ENCODE measurements at regions not wholly inside any gene's neighbourhood (a gene's known extent, or its start where the extent isn't known, plus 50 kb on each side); places are given as distances from the start of the nearest gene placed in this dataset.

GRCh38 chr5:105931881-105932421 lies 1738.8 kb downstream of the EFNA5 start:
- H4K20me1 ChIP-seq (ENCODE audit: control insufficient read depth, extremely low read depth, insufficient read depth, low read length) = no peaks in the 10 kb centered on the region
- no peaks in the 10 kb centered on the region for H3K36me3 ChIP-seq (ENCODE audit: control insufficient read depth in 2 of 2, extremely low read depth in 1 of 2, insufficient read depth in 2 of 2, low read length in 2 of 2)
- H3K4me2 ChIP-seq (ENCODE audit: control insufficient read depth, extremely low read depth, insufficient read depth, low read depth, low read length) = no peak overlapping the region
- dilution Hi-C loops (cut with MboI; ENCODE audit: extremely low pct_ligation_motif_present, low sequenced_read_pairs) = no loop called here
- no peak overlapping the region for H3K4me3 ChIP-seq (ENCODE audit: control insufficient read depth in 2 of 3, extremely low read depth in 1 of 3, insufficient read depth in 2 of 3, low read depth in 1 of 3, low read length in 3 of 3)
- H2AFZ ChIP-seq (ENCODE audit: control insufficient read depth, low read length) = no peak overlapping the region
- FAIRE-seq = no peak
- DNase-seq (ENCODE audit: low read depth, low spot score) = no peak
- H3K9me3 ChIP-seq (ENCODE audit: control insufficient read depth, low read depth, low read length) = no peaks in the 10 kb centered on the region
- H3K9ac ChIP-seq (ENCODE audit: control insufficient read depth, extremely low read depth, insufficient read depth, low read length) = no peak overlapping the region
- H3K9me1 ChIP-seq (ENCODE audit: control insufficient read depth, extremely low read depth, insufficient read depth, low read length) = no peaks in the 10 kb centered on the region
- H3K27ac ChIP-seq (ENCODE audit: control insufficient read depth, insufficient read depth, low read length) = no peak overlapping the region
- TF ChIP-seq EZH2 (IDR thresholded peaks at IDR 0.05; ENCODE audit: low read length) (no peak), CTCF (optimal IDR thresholded peaks at IDR 0.05 in 1 of 3, IDR thresholded peaks at IDR 0.05 in 1 of 3, conservative IDR thresholded peaks at IDR 0.05 in 1 of 3; ENCODE audit: extremely low read depth in 1 of 3, insufficient read depth in 2 of 3, low read length in 3 of 3) (no peak)
- no peaks in the 10 kb centered on the region for H3K79me2 ChIP-seq (ENCODE audit: control insufficient read depth, insufficient read depth, low read length)
- H3K4me1 ChIP-seq (ENCODE audit: control insufficient read depth, extremely low read depth, insufficient read depth, low read length) = no peaks in the 10 kb centered on the region
- no peaks in the 10 kb centered on the region for H3K27me3 ChIP-seq (ENCODE audit: control insufficient read depth, extremely low read depth, insufficient read depth, low read length)

- no peak overlapping the region for H3K9ac ChIP-seq (ENCODE audit: control insufficient read depth, extremely low read depth, insufficient read depth, low read length)
- H3K36me3 ChIP-seq (ENCODE audit: control insufficient read depth in 2 of 2, extremely low read depth in 1 of 2, insufficient read depth in 2 of 2, low read length in 2 of 2) = no peaks in the 10 kb centered on the region
- H3K27me3 ChIP-seq (ENCODE audit: control insufficient read depth, extremely low read depth, insufficient read depth, low read length) = no peaks in the 10 kb centered on the region
- no peak overlapping the region for H2AFZ ChIP-seq (ENCODE audit: control insufficient read depth, low read length)
- no peak overlapping the region for H3K4me3 ChIP-seq (ENCODE audit: control insufficient read depth in 2 of 3, extremely low read depth in 1 of 3, insufficient read depth in 2 of 3, low read depth in 1 of 3, low read length in 3 of 3)
- TF ChIP-seq CTCF (optimal IDR thresholded peaks at IDR 0.05 in 1 of 3, IDR thresholded peaks at IDR 0.05 in 1 of 3, conservative IDR thresholded peaks at IDR 0.05 in 1 of 3; ENCODE audit: extremely low read depth in 1 of 3, insufficient read depth in 2 of 3, low read length in 3 of 3) (no peak), EZH2 (IDR thresholded peaks at IDR 0.05; ENCODE audit: low read length) (no peak)
- H3K27ac ChIP-seq (ENCODE audit: control insufficient read depth, insufficient read depth, low read length) = no peak overlapping the region
- no peak overlapping the region for H3K4me2 ChIP-seq (ENCODE audit: control insufficient read depth, extremely low read depth, insufficient read depth, low read depth, low read length)
- no peaks in the 10 kb centered on the region for H3K9me1 ChIP-seq (ENCODE audit: control insufficient read depth, extremely low read depth, insufficient read depth, low read length)
- DNase-seq (ENCODE audit: low read depth, low spot score) (no peak), FAIRE-seq (no peak)
- dilution Hi-C loops (cut with MboI; ENCODE audit: extremely low pct_ligation_motif_present, low sequenced_read_pairs) = no loop called here
- no peaks in the 10 kb centered on the region for H3K79me2 ChIP-seq (ENCODE audit: control insufficient read depth, insufficient read depth, low read length)
- H4K20me1 ChIP-seq (ENCODE audit: control insufficient read depth, extremely low read depth, insufficient read depth, low read length) = no peaks in the 10 kb centered on the region
- no peaks in the 10 kb centered on the region for H3K9me3 ChIP-seq (ENCODE audit: control insufficient read depth, low read depth, low read length)
- H3K4me1 ChIP-seq (ENCODE audit: control insufficient read depth, extremely low read depth, insufficient read depth, low read length) = no peaks in the 10 kb centered on the region
These were observed 1740.9 kb downstream of the EFNA5 start for GRCh38 chr5:105929858-105930257.
